ENCODE measurements at regions not wholly inside any gene's neighbourhood (a gene's known extent, or its start where the extent isn't known, plus 50 kb on each side); places are given as distances from the start of the nearest gene placed in this dataset.

- TF ChIP-seq, protein P1, sequence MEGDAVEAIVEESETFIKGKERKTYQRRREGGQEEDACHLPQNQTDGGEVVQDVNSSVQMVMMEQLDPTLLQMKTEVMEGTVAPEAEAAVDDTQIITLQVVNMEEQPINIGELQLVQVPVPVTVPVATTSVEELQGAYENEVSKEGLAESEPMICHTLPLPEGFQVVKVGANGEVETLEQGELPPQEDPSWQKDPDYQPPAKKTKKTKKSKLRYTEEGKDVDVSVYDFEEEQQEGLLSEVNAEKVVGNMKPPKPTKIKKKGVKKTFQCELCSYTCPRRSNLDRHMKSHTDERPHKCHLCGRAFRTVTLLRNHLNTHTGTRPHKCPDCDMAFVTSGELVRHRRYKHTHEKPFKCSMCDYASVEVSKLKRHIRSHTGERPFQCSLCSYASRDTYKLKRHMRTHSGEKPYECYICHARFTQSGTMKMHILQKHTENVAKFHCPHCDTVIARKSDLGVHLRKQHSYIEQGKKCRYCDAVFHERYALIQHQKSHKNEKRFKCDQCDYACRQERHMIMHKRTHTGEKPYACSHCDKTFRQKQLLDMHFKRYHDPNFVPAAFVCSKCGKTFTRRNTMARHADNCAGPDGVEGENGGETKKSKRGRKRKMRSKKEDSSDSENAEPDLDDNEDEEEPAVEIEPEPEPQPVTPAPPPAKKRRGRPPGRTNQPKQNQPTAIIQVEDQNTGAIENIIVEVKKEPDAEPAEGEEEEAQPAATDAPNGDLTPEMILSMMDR (IDR thresholded peaks at IDR 0.05; ENCODE audit: low read depth, low read length, missing control alignments): no peak
- DNase-seq: no peak
- no peak overlapping the region for H3K4me3 ChIP-seq (ENCODE audit: low read depth, low read length)
- in situ Hi-C loops (cut with HindIII; ENCODE audit: low pct_ligation_motif_present, low sequenced_read_pairs): no loop called here
- H3K27me3 ChIP-seq (replicated peaks): no peaks in the 10 kb centered on the region
- H3K27ac ChIP-seq: no peak overlapping the region
- no peaks in the 10 kb centered on the region for H3K36me3 ChIP-seq (replicated peaks)
Observed at GRCh38 chr6:167712731-167713475, 113.8 kb upstream of the AFDN start.

DNA sequence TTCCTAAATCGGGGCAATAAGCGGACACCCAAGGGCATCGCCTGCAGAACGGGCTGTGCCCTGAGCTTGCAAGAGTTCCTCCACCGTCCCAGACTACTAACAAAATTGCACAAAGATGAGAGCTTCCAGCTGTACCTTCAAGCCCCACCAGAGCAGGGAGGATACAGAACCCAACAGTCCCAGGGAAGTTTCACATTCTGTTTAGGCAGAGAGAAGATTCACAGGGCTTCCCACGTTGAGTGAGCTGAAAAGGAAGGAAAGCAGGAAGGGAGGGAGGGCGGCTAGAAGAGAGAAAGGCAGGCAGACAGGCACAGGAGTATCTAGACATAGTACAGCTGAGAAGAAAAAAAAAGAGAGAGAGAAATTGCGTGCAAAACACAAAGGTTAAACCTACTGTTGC is 112.6 kb upstream of the AFDN start:
- Histone ChIP-seq H3K36me3 (replicated peaks) (no peaks in the 10 kb centered on the region), H3K27me3 (replicated peaks) (no peaks in the 10 kb centered on the region), H3K4me3 (ENCODE audit: low read depth, low read length) (no peak overlapping the region), H3K27ac (no peak overlapping the region)
- DNase-seq: no peak
- in situ Hi-C loops (cut with HindIII; ENCODE audit: low pct_ligation_motif_present, low sequenced_read_pairs): no loop called here
- TF ChIP-seq, protein P1 (IDR thresholded peaks at IDR 0.05; ENCODE audit: low read depth, low read length, missing control alignments): no peak

DNA sequence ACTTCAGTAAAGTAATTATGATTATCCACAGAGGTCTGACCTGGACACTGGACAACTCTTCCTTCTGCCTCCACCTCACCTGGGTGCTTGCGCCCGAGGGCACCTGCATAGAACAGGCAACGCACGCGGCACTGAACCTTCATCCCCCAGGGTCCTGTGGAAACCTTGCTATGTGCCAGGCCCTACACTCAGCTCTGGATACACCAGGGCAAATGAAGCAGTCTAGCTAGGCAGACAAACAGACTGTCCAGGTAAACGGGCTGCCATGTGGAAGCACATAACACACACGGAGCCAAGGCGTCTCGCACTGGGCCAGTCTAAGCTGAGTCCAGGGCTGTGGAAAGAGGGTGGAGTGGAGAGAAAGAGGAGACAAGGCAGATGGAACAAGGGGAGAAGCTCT is 109.3 kb upstream of the AFDN start:
- no peak for DNase-seq
- Histone ChIP-seq H3K27me3 (replicated peaks) (no peaks in the 10 kb centered on the region), H3K36me3 (replicated peaks) (no peaks in the 10 kb centered on the region), H3K4me3 (ENCODE audit: low read depth, low read length) (no peak overlapping the region), H3K27ac (no peak overlapping the region)
- TF ChIP-seq, protein P1 (IDR thresholded peaks at IDR 0.05; ENCODE audit: low read depth, low read length, missing control alignments): no peak
- in situ Hi-C loops (cut with HindIII; ENCODE audit: low pct_ligation_motif_present, low sequenced_read_pairs): no loop called here

- in situ Hi-C loops (cut with HindIII; ENCODE audit: low pct_ligation_motif_present, low sequenced_read_pairs): no loop called here
- TF ChIP-seq, protein P1 (IDR thresholded peaks at IDR 0.05; ENCODE audit: low read depth, low read length, missing control alignments): no peak
- no peak overlapping the region for H3K27ac ChIP-seq
Observed at GRCh38 chr6:167717867-167718266, 108.8 kb upstream of the AFDN start.

DNA sequence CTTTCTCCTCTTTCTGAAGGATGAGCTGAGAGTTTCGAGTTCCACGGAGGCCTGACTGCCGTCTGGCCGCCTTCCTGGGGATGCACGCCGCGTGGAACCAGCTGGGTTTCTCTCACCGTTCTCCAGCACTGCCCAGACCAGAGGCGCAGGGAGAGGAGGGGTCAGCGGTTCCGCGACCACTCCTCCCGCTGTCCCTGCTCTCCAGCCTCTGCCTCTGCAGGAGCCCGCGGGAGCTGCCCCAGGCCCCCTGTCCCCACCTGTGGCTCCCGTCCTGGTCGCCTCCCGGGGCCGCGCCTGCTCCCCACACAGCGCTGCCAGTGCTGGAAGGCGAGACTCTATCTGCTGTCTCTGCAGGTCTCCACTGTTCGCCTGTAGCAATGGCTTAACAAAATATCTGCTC is 106.8 kb upstream of the AFDN start:
- Histone ChIP-seq H3K4me3 (ENCODE audit: low read depth, low read length) (no peak overlapping the region), H3K27me3 (replicated peaks) (no peaks in the 10 kb centered on the region), H3K36me3 (replicated peaks) (no peaks in the 10 kb centered on the region), H3K27ac (no peak overlapping the region)
- TF ChIP-seq, protein P1 (IDR thresholded peaks at IDR 0.05; ENCODE audit: low read depth, low read length, missing control alignments): no peak
- no peak for DNase-seq
- in situ Hi-C loops (cut with HindIII; ENCODE audit: low pct_ligation_motif_present, low sequenced_read_pairs): no loop called here

More at GRCh38 chr6:167717867-167718266, 108.8 kb upstream of the AFDN start:
- Histone ChIP-seq H3K4me3 (ENCODE audit: low read depth, low read length) (no peak overlapping the region), H3K36me3 (replicated peaks) (no peaks in the 10 kb centered on the region), H3K27me3 (replicated peaks) (no peaks in the 10 kb centered on the region)
- no peak for DNase-seq
